GM23248 (cell line): ENCODE measurements at regions not wholly inside any gene's neighbourhood (a gene's known extent, or its start where the extent isn't known, plus 50 kb on each side); places are given as distances from the start of the nearest gene placed in this dataset.

Experiments used
- EZH2 ChIP-seq: fragments of 200-600 bp; sonication (generic); IDR thresholded peaks from 2 replicates; pipeline ENCODE4 v1.6.1; 2018; ENCODE audit warnings: antibody characterized with exemption, mild to moderate bottlenecking; ENCODE audit not compliant: insufficient read depth, poor library complexity, severe bottlenecking
- EZH2phosphoT487 ChIP-seq: fragments of 200-600 bp; sonication (generic); IDR thresholded peaks from 2 replicates; pipeline ENCODE4 v1.6.1; 2018; ENCODE audit warnings: antibody characterized with exemption, moderate library complexity, mild to moderate bottlenecking, low read depth; ENCODE audit not compliant: insufficient read depth

DNA sequence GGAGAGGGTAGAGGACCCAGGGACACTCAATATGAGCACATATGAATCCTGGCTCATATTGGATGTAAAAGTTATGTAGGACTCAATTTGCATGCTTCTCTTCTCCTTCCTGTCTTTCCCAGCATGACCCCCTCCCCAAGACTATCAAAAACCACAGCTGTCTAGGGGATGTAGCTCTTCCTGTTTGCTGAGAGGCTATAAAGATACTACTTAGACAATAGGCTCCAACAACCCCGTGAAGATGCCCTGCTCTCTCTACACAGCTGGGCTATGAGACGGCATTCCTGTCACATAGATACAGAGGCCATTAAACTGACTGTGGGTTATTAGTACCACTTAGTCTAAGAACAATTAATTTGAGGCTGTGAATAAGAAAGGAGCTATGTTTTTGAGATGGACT is 56.5 kb upstream of the PCSK1 start:
- TF ChIP-seq EZH2phosphoT487: no peak
- no peak for TF ChIP-seq EZH2
